Neural cell (in vitro differentiated cells): ENCODE measurements at regions not wholly inside any gene's neighbourhood (a gene's known extent, or its start where the extent isn't known, plus 50 kb on each side); places are given as distances from the start of the nearest gene placed in this dataset.

Source experiments
- H2AFZ ChIP-seq: fragments of 200-600, 300-800 bp; sonication (generic), shearing (Covaris generic); 2 replicates; pipeline ENCODE4 v1.6.0; 2014; ENCODE audit warnings: low read depth, mild to moderate bottlenecking, antibody characterized with exemption, low read length, moderate library complexity
- H3F3A ChIP-seq: fragments of 200-600 bp; shearing (Covaris generic); 2 replicates; pipeline ENCODE4 v1.6.1; 2016; ENCODE audit warnings: mild to moderate bottlenecking, moderate library complexity, mixed read lengths, antibody characterized with exemption, low read length; ENCODE audit not compliant: insufficient read depth, poor library complexity, severe bottlenecking
- H3K27ac ChIP-seq: fragments of 200-600, 300-800 bp; sonication (generic), shearing (Covaris generic); 2 replicates; pipeline ENCODE4 v1.5.1; 2014; ENCODE audit warnings: mild to moderate bottlenecking, low read length, moderate library complexity
- H3K27me3 ChIP-seq: fragments of 300-800, 200-600 bp; sonication (generic), shearing (Covaris generic); 2 replicates; pipeline ENCODE4 v1.6.0; 2014; ENCODE audit warnings: mild to moderate bottlenecking, low read depth, low read length, moderate library complexity; ENCODE audit not compliant: insufficient read depth
- H3K36me3 ChIP-seq: fragments of 300-800, 200-600 bp; sonication (generic), shearing (Covaris generic); 2 replicates; pipeline ENCODE4 v1.5.1; 2014; ENCODE audit warnings: mild to moderate bottlenecking, antibody characterized with exemption, low read length, moderate library complexity; ENCODE audit not compliant: insufficient read depth
- H3K4me2 ChIP-seq: fragments of 300-800, 200-600 bp; sonication (generic), shearing (Covaris generic); 2 replicates; pipeline ENCODE4 v1.6.0; 2014; ENCODE audit warnings: mild to moderate bottlenecking, low read length
- H3K4me3 ChIP-seq: fragments of 300-800, 200-600 bp; sonication (generic), shearing (Covaris generic); 2 replicates; pipeline ENCODE4 v1.5.1; 2014; ENCODE audit warnings: mild to moderate bottlenecking, low read length, moderate library complexity
- H3K79me2 ChIP-seq: fragments of 200-600 bp; shearing (Covaris generic); replicated peaks from 2 replicates; pipeline ENCODE4 v1.6.0; 2014; ENCODE audit warnings: mild to moderate bottlenecking, low read length, moderate library complexity; ENCODE audit not compliant: insufficient read depth
- H3K9ac ChIP-seq: fragments of 300-800, 200-600 bp; sonication (generic), shearing (Covaris generic); 2 replicates; pipeline ENCODE4 v1.6.1; 2016; ENCODE audit warnings: mild to moderate bottlenecking, low read length, mixed read lengths
- H3K9me2 ChIP-seq: fragments of 200-600 bp; shearing (Covaris generic); 2 replicates; pipeline ENCODE4 v1.6.1; 2016; ENCODE audit warnings: mild to moderate bottlenecking, low read length, mixed read lengths; ENCODE audit not compliant: insufficient read depth
- H3K9me3 ChIP-seq: fragments of 200-600, 300-800 bp; sonication (generic), shearing (Covaris generic); 2 replicates; pipeline ENCODE4 v1.6.1; 2016; ENCODE audit warnings: mild to moderate bottlenecking, mixed run types, low read length, moderate library complexity, mixed read lengths
- H4K20me1 ChIP-seq: fragments of 200-600 bp; shearing (Covaris generic); 2 replicates; pipeline ENCODE4 v1.6.1; 2016; ENCODE audit warnings: mild to moderate bottlenecking, mixed run types; ENCODE audit not compliant: insufficient read depth
- EP300 ChIP-seq: fragments of 450-650 bp; conservative IDR thresholded peaks from 2 replicates; pipeline ENCODE4 v1.6.1; 2014; ENCODE audit warnings: antibody characterized with exemption, mild to moderate bottlenecking, moderate library complexity; ENCODE audit not compliant: poor library complexity, severe bottlenecking
- EZH2 ChIP-seq: fragments of 200-600, 300-800 bp; shearing (Covaris generic), sonication (generic); IDR thresholded peaks from 2 replicates; pipeline ENCODE4 v1.6.1; 2014; ENCODE audit warnings: antibody characterized with exemption, low read length, borderline replicate concordance, mild to moderate bottlenecking; ENCODE audit not compliant: insufficient read depth, poor library complexity, severe bottlenecking
- MXI1 ChIP-seq: fragments of 450-650 bp; conservative IDR thresholded peaks from 2 replicates; pipeline ENCODE4 v1.6.1; 2014; ENCODE audit warnings: antibody characterized with exemption, mild to moderate bottlenecking; ENCODE audit not compliant: poor library complexity, severe bottlenecking
- POLR2AphosphoS5 ChIP-seq: IDR thresholded peaks from 2 replicates; pipeline ENCODE4 v1.6.1; 2012
- RAD21 ChIP-seq: fragments of 450-650 bp; conservative IDR thresholded peaks from 2 replicates; pipeline ENCODE4 v1.6.1; 2014; ENCODE audit warnings: antibody characterized with exemption, mild to moderate bottlenecking, moderate library complexity
- SMC3 ChIP-seq: fragments of 450-650 bp; conservative IDR thresholded peaks from 2 replicates; pipeline ENCODE4 v1.6.1; 2014; ENCODE audit warnings: antibody characterized with exemption, mild to moderate bottlenecking, moderate library complexity; ENCODE audit not compliant: poor library complexity
- TAF1 ChIP-seq: IDR thresholded peaks from 2 replicates; pipeline ENCODE4 v1.6.1; 2012; ENCODE audit warnings: low read depth
- TF ChIP-seq, protein P1 (sequence below): fragments of 450-650 bp; IDR thresholded peaks from 2 replicates; pipeline ENCODE4 v1.5.1; 2014; ENCODE audit warnings: antibody characterized with exemption, mild to moderate bottlenecking, moderate library complexity; ENCODE audit not compliant: poor library complexity, severe bottlenecking
- TF ChIP-seq, protein P2 (sequence below): IDR thresholded peaks from 2 replicates; pipeline ENCODE4 v1.6.1; 2012; ENCODE audit warnings: borderline replicate concordance

DNA sequence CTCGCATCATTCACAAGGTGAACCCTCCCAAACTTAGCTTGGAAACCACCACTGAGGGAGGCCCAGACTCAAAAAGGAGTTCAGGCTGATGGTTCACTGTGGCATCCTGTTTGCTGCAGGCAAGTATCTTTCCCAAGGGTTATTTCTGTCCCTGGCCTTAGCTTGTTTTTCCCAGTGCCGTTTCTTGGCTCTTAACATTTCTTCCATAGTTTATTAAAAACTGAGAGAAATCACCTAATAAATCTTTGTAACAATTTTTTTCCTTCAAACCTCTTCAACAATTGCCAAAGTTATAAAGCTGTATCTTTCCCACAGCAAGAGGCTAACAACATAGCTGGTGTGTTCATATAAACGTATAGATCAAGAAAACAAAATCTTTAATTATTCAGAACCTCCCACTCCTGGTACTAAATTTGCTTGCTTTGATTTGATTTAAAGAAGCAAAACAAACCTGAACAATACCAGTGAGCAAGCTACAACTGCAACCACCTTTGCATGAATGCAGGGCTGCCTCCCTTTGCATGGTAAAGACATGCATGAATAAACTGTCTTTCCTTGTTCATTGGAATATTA, 234.9 kb upstream of the STT3B start:
- Histone ChIP-seq H3K9ac (no peak overlapping the region), H3K9me2 (no peaks in the 10 kb centered on the region), H3K36me3 (no peaks in the 10 kb centered on the region), H3F3A (no peaks in the 10 kb centered on the region), H3K4me2 (no peak overlapping the region), H3K9me3 (no peaks in the 10 kb centered on the region), H3K79me2 (no peaks in the 10 kb centered on the region), H3K4me3 (no peak overlapping the region), H3K27ac (no peak overlapping the region), H2AFZ (no peak overlapping the region), H3K27me3 (no peaks in the 10 kb centered on the region), H4K20me1 (no peaks in the 10 kb centered on the region)
- TF ChIP-seq EP300 (no peak), EZH2 (no peak), RAD21 (no peak), MXI1 (no peak), TAF1 (no peak), POLR2AphosphoS5 (no peak), SMC3 (no peak)
- TF ChIP-seq, protein P1, sequence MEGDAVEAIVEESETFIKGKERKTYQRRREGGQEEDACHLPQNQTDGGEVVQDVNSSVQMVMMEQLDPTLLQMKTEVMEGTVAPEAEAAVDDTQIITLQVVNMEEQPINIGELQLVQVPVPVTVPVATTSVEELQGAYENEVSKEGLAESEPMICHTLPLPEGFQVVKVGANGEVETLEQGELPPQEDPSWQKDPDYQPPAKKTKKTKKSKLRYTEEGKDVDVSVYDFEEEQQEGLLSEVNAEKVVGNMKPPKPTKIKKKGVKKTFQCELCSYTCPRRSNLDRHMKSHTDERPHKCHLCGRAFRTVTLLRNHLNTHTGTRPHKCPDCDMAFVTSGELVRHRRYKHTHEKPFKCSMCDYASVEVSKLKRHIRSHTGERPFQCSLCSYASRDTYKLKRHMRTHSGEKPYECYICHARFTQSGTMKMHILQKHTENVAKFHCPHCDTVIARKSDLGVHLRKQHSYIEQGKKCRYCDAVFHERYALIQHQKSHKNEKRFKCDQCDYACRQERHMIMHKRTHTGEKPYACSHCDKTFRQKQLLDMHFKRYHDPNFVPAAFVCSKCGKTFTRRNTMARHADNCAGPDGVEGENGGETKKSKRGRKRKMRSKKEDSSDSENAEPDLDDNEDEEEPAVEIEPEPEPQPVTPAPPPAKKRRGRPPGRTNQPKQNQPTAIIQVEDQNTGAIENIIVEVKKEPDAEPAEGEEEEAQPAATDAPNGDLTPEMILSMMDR, result no peak
- TF ChIP-seq, protein P2, sequence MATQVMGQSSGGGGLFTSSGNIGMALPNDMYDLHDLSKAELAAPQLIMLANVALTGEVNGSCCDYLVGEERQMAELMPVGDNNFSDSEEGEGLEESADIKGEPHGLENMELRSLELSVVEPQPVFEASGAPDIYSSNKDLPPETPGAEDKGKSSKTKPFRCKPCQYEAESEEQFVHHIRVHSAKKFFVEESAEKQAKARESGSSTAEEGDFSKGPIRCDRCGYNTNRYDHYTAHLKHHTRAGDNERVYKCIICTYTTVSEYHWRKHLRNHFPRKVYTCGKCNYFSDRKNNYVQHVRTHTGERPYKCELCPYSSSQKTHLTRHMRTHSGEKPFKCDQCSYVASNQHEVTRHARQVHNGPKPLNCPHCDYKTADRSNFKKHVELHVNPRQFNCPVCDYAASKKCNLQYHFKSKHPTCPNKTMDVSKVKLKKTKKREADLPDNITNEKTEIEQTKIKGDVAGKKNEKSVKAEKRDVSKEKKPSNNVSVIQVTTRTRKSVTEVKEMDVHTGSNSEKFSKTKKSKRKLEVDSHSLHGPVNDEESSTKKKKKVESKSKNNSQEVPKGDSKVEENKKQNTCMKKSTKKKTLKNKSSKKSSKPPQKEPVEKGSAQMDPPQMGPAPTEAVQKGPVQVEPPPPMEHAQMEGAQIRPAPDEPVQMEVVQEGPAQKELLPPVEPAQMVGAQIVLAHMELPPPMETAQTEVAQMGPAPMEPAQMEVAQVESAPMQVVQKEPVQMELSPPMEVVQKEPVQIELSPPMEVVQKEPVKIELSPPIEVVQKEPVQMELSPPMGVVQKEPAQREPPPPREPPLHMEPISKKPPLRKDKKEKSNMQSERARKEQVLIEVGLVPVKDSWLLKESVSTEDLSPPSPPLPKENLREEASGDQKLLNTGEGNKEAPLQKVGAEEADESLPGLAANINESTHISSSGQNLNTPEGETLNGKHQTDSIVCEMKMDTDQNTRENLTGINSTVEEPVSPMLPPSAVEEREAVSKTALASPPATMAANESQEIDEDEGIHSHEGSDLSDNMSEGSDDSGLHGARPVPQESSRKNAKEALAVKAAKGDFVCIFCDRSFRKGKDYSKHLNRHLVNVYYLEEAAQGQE, result no peak

DNA sequence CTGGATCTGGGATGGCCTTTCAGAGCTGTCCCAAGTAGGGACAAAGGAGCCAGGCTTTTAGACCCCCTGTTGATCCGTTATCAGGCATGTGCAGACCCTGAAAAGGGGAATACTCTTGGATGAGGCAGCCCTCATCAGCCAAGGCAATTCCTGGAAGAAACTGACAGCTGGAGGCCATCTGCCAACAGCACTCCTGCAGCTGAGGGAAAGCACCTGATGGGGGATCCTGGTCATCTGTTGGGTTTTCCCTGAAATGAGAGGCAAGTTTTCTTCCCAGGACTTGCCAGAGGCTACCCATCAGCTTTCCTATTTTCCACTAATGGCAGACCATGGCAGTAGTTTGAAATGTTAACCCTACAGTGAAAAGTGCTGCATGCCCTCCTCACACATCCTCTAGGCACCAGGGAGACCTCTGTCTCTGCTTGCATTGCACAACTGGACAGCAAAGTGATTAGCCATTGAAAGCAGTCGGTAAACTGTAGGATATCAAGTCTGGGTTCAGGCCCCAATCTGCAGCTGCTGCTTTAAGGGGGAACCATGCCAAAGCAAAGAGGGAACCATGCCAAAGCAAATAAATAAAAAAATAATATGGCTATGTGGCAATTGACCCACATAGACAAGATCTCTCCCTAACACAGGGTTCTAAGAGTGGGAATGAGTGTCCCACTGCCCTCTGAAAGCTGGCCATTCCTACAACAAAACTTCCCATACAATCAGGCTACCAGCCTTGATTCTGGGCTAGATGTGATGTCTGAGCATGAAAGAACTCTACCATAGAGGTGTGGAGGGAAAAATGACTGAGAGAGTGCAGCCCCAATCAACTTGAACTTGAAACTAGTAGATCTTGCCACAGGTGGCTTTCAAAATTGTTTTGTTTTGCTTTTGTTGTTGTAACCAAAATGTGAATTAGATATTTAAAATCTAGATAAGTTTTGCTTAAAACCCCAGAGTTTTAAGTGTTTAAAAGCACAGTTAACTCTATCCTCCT, 232.0 kb upstream of the STT3B start:
- Histone ChIP-seq H2AFZ (no peak overlapping the region), H3K27me3 (no peaks in the 10 kb centered on the region), H3K4me2 (no peak overlapping the region), H3K27ac (no peak overlapping the region), H3K9ac (no peak overlapping the region), H4K20me1 (no peaks in the 10 kb centered on the region), H3K79me2 (no peaks in the 10 kb centered on the region), H3K36me3 (no peaks in the 10 kb centered on the region), H3K9me2 (no peaks in the 10 kb centered on the region), H3K9me3 (no peaks in the 10 kb centered on the region), H3F3A (no peaks in the 10 kb centered on the region), H3K4me3 (no peak overlapping the region)
- no peak for TF ChIP-seq SMC3
- TF ChIP-seq POLR2AphosphoS5, result no peak
- TF ChIP-seq, protein P2, result no peak
- no peak for TF ChIP-seq TAF1
- TF ChIP-seq EP300, result no peak
- TF ChIP-seq RAD21, result no peak
- no peak for TF ChIP-seq EZH2
- TF ChIP-seq MXI1, result no peak
- TF ChIP-seq, protein P1, result no peak
